ENCODE measurements at regions not wholly inside any gene's neighbourhood (a gene's known extent, or its start where the extent isn't known, plus 50 kb on each side); places are given as distances from the start of the nearest gene placed in this dataset.

GRCh38 chr9:135336722-135337527 lies 142.7 kb upstream of the PPP1R26 start:
- no peak for DNase-seq (ENCODE audit: low read depth, low spot score)

- no peak for DNase-seq (ENCODE audit: low read depth, low spot score)
Measured at GRCh38 chr9:135338546-135338945, 141.0 kb upstream of the PPP1R26 start.

- no peak for DNase-seq (ENCODE audit: low read depth, low spot score)
Measured at GRCh38 chr9:135339378-135339973, 140.1 kb upstream of the PPP1R26 start.

GRCh38 chr9:135340143-135340655 lies 139.4 kb upstream of the PPP1R26 start:
- DNase-seq (ENCODE audit: low read depth, low spot score) = no peak

- DNase-seq (ENCODE audit: low read depth, low spot score) = no peak
Measured at GRCh38 chr9:135340726-135341475, 138.7 kb upstream of the PPP1R26 start.

- DNase-seq (ENCODE audit: low read depth, low spot score) = no peak
Measured at GRCh38 chr9:135341612-135342169, 137.9 kb upstream of the PPP1R26 start.

GRCh38 chr9:135342206-135343130 lies 137.1 kb upstream of the PPP1R26 start:
- DNase-seq (ENCODE audit: low read depth, low spot score) = no peak

- no peak for DNase-seq (ENCODE audit: low read depth, low spot score)
Measured at GRCh38 chr9:135343136-135343535, 136.4 kb upstream of the PPP1R26 start.

- peak; percentile 82 for DNase-seq (ENCODE audit: low read depth, low spot score)
Measured at GRCh38 chr9:135343837-135344522, 135.6 kb upstream of the PPP1R26 start.

GRCh38 chr9:135344523-135344901 lies 135.1 kb upstream of the PPP1R26 start:
- DNase-seq (ENCODE audit: low read depth, low spot score) = no peak

GRCh38 chr9:135344915-135345500 lies 134.6 kb upstream of the PPP1R26 start:
- DNase-seq (ENCODE audit: low read depth, low spot score) = no peak

- no peak for DNase-seq (ENCODE audit: low read depth, low spot score)
Measured at GRCh38 chr9:135345775-135346433, 133.7 kb upstream of the PPP1R26 start.

GRCh38 chr9:135346438-135347050 lies 133.0 kb upstream of the PPP1R26 start:
- DNase-seq (ENCODE audit: low read depth, low spot score) = no peak

- no peak for DNase-seq (ENCODE audit: low read depth, low spot score)
Measured at GRCh38 chr9:135347461-135347860, 132.1 kb upstream of the PPP1R26 start.

GRCh38 chr9:135348076-135348787 lies 131.3 kb upstream of the PPP1R26 start:
- DNase-seq (ENCODE audit: low read depth, low spot score) = no peak

GRCh38 chr9:135348788-135349150 lies 130.8 kb upstream of the PPP1R26 start:
- DNase-seq (ENCODE audit: low read depth, low spot score) = no peak

GRCh38 chr9:135349212-135350002 lies 130.2 kb upstream of the PPP1R26 start:
- no peak for DNase-seq (ENCODE audit: low read depth, low spot score)

- DNase-seq (ENCODE audit: low read depth, low spot score) = no peak
Measured at GRCh38 chr9:135350003-135350315, 129.6 kb upstream of the PPP1R26 start.
